ENCODE measurements at regions not wholly inside any gene's neighbourhood (a gene's known extent, or its start where the extent isn't known, plus 50 kb on each side); places are given as distances from the start of the nearest gene placed in this dataset.

DNA sequence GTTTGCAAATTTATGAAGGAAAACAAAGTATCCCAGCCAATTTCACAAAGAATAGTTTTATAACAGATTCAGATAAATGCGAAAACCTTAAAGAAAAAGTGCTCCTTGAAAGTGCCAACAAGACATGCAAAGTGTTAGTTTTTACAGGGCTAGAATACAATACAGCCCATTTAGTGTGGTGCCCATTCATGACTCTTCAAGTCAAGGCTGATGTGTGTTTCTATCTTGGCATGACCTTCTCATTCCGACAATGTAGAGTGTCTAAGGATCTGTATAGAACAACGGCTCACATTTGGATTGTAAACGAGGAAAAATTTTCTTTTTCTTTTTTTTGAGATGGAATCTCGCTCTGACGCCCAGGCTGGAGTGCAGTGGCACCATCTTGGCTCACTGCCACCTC, 205.2 kb upstream of the SEMA6A start:
- no peak for DNase-seq (ENCODE audit: low spot score)
- peaks cover 7% of the 10 kb centered on the region for H3F3A ChIP-seq (ENCODE audit: low read depth)
- Mint-ChIP-seq H3K4me1 (peaks cover 26% of the 10 kb centered on the region), H3K36me3 (no peaks in the 10 kb centered on the region), H3K9me3 (no peaks in the 10 kb centered on the region), H3K27ac (no peak overlapping the region), H3K4me3 (no peak overlapping the region), H3K27me3 (ENCODE audit: insufficient read depth, low read depth) (peaks cover 19% of the 10 kb centered on the region)
- H3K4me1 ChIP-seq = peaks cover 26% of the 10 kb centered on the region
- TF ChIP-seq CTCF (IDR thresholded peaks at IDR 0.05) (no peak), EZH2 (IDR thresholded peaks at IDR 0.05) (no peak), EZH2phosphoT487 (IDR thresholded peaks at IDR 0.05) (no peak)
- no peak overlapping the region for H3K27ac ChIP-seq
- no peaks in the 10 kb centered on the region for H3K9me3 ChIP-seq (ENCODE audit: low read depth)
- H3K4me2 ChIP-seq = no peak overlapping the region
- no peaks in the 10 kb centered on the region for H3K27me3 ChIP-seq
- no peak overlapping the region for H3K9ac ChIP-seq
- H3K79me2 ChIP-seq (ENCODE audit: low read depth) = no peaks in the 10 kb centered on the region
- H3K4me3 ChIP-seq = no peak overlapping the region
- no peaks in the 10 kb centered on the region for H3K36me3 ChIP-seq
- no peak overlapping the region for H2AFZ ChIP-seq (replicated peaks)
- no peaks in the 10 kb centered on the region for H4K20me1 ChIP-seq (ENCODE audit: low read depth)

DNA sequence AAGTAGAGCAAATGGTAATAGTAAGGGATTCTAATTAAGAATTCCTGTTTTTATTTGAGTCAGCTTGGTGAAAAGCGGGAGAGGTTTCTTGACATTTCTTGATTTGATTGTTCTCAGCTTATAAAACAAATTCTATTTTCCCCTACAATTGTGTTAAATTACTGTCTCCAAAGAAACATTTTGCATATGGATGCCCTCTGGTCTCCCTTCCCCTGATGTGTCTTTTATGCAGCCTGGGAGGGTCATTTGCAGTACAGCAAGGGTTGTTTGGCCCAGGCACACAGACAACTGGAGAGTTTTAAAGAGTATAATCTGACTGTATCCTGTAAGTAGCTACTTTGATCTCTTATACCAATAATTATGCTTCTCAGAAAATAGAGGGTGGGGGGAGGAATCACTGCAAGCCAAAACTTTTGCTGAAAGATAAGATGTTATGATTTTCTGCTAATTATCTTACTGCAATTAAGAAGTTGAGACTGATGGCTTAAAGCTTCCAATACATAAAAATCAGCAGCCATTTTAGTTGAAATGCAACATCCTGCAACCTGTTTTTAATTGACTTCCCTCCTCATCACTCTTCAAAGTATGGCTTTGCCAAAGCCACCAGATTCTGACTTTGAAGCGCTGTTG, 204.1 kb upstream of the SEMA6A start:
- H3K36me3 ChIP-seq = no peaks in the 10 kb centered on the region
- TF ChIP-seq EZH2phosphoT487 (IDR thresholded peaks at IDR 0.05) (no peak), CTCF (IDR thresholded peaks at IDR 0.05) (no peak), EZH2 (IDR thresholded peaks at IDR 0.05) (no peak)
- no peak overlapping the region for H3K9ac ChIP-seq
- no peaks in the 10 kb centered on the region for H4K20me1 ChIP-seq (ENCODE audit: low read depth)
- H3K36me3 Mint-ChIP-seq = no peaks in the 10 kb centered on the region
- no peaks in the 10 kb centered on the region for H3K9me3 ChIP-seq (ENCODE audit: low read depth)
- no peak overlapping the region for H3K4me3 ChIP-seq
- H3K79me2 ChIP-seq (ENCODE audit: low read depth) = no peaks in the 10 kb centered on the region
- H3K4me1 ChIP-seq = peaks cover 35% of the 10 kb centered on the region
- H3K9me3 Mint-ChIP-seq = no peaks in the 10 kb centered on the region
- H2AFZ ChIP-seq (replicated peaks) = no peak overlapping the region
- H3K27ac ChIP-seq = no peak overlapping the region
- peaks cover 31% of the 10 kb centered on the region for H3K4me1 Mint-ChIP-seq
- H3F3A ChIP-seq (ENCODE audit: low read depth) = peaks cover 18% of the 10 kb centered on the region
- H3K4me3 Mint-ChIP-seq = peak overlapping the region; percentile 46
- H3K4me2 ChIP-seq = peak overlapping the region; percentile 73
- peak overlapping the region; percentile 62 for H3K27ac Mint-ChIP-seq
- DNase-seq (ENCODE audit: low spot score) = no peak
- H3K27me3 Mint-ChIP-seq (ENCODE audit: insufficient read depth, low read depth) = peaks cover 19% of the 10 kb centered on the region
- no peaks in the 10 kb centered on the region for H3K27me3 ChIP-seq

GRCh38 chr5:116778032-116778431, 203.4 kb upstream of the SEMA6A start:
- Histone ChIP-seq H3K4me2 (peak overlapping the region; percentile 73), H3F3A (ENCODE audit: low read depth) (peaks cover 26% of the 10 kb centered on the region), H3K4me3 (peak overlapping the region; percentile 28), H3K27ac (no peak overlapping the region), H3K79me2 (ENCODE audit: low read depth) (no peaks in the 10 kb centered on the region), H3K27me3 (no peaks in the 10 kb centered on the region), H3K36me3 (no peaks in the 10 kb centered on the region), H3K9me3 (ENCODE audit: low read depth) (no peaks in the 10 kb centered on the region), H2AFZ (replicated peaks) (peak overlapping the region; percentile 98), H3K9ac (no peak overlapping the region), H4K20me1 (ENCODE audit: low read depth) (no peaks in the 10 kb centered on the region), H3K4me1 (peaks cover 43% of the 10 kb centered on the region)
- DNase-seq (ENCODE audit: low spot score) = peak; percentile 39
- Mint-ChIP-seq H3K27me3 (ENCODE audit: insufficient read depth, low read depth) (peaks cover 14% of the 10 kb centered on the region), H3K27ac (no peak overlapping the region), H3K4me1 (peaks cover 35% of the 10 kb centered on the region), H3K9me3 (no peaks in the 10 kb centered on the region), H3K4me3 (peak overlapping the region; percentile 46), H3K36me3 (no peaks in the 10 kb centered on the region)
- TF ChIP-seq CTCF (IDR thresholded peaks at IDR 0.05) (no peak), EZH2phosphoT487 (IDR thresholded peaks at IDR 0.05) (no peak), EZH2 (IDR thresholded peaks at IDR 0.05) (no peak)

Measured in neural progenitor cell (in vitro differentiated cells).